ENCODE measurements at regions not wholly inside any gene's neighbourhood (a gene's known extent, or its start where the extent isn't known, plus 50 kb on each side); places are given as distances from the start of the nearest gene placed in this dataset.

DNA sequence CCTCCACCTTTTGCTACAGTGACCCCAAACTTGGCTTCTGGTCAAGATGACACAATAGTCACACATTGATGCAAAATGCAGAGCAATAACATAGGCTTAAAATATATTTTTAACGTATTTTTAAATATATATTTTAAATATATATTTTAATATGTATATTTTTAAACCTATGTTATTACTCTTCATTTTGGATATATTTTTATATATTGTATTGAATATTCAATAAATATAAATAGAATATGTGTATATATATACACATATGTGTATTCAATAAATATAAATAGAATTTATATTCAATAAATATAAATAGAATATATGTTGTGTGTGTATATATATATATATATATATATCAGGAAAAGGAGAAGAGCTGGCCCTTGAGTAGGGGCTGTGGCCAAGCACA lies 115.6 kb downstream of the POU4F1 start:
- TF ChIP-seq, protein P1, sequence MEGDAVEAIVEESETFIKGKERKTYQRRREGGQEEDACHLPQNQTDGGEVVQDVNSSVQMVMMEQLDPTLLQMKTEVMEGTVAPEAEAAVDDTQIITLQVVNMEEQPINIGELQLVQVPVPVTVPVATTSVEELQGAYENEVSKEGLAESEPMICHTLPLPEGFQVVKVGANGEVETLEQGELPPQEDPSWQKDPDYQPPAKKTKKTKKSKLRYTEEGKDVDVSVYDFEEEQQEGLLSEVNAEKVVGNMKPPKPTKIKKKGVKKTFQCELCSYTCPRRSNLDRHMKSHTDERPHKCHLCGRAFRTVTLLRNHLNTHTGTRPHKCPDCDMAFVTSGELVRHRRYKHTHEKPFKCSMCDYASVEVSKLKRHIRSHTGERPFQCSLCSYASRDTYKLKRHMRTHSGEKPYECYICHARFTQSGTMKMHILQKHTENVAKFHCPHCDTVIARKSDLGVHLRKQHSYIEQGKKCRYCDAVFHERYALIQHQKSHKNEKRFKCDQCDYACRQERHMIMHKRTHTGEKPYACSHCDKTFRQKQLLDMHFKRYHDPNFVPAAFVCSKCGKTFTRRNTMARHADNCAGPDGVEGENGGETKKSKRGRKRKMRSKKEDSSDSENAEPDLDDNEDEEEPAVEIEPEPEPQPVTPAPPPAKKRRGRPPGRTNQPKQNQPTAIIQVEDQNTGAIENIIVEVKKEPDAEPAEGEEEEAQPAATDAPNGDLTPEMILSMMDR (IDR thresholded peaks at IDR 0.05; ENCODE audit: extremely low read depth in 1 of 2, insufficient read depth in 1 of 2, low read depth in 1 of 2, low read length in 2 of 2) = no peak
- TF ChIP-seq EZH2 (IDR thresholded peaks at IDR 0.05; ENCODE audit: borderline replicate concordance, low read depth, low read length, severe bottlenecking) = no peak
- no peak for TF ChIP-seq POLR2A (IDR thresholded peaks at IDR 0.05; ENCODE audit: low read depth, low read length)
